ENCODE measurements at regions not wholly inside any gene's neighbourhood (a gene's known extent, or its start where the extent isn't known, plus 50 kb on each side); places are given as distances from the start of the nearest gene placed in this dataset.

DNA sequence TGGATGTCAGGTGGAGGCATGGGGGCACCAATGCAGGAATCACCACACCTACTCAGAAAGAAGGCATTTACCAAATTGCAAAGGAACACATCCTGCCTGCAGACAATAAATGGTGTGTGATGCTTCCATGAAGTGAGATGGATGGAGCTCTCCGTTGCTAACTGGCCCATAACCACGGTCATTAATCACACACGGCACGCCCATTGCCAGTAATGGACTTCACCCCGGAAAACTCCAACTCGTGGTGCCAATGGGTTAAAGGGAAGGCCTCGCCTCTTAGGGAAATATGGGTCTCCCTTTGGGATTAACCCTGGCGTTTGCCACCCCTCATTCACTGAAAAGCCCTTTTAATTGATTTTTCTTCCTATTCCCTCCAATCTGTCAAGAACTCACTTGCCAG is 443.1 kb upstream of the DAB1 start:
- DNase-seq = no peak
- Histone ChIP-seq H3K4me3 (ENCODE audit: low read depth, low read length) (no peak overlapping the region), H3K36me3 (no peaks in the 10 kb centered on the region), H3K27me3 (no peaks in the 10 kb centered on the region), H3K4me1 (no peaks in the 10 kb centered on the region), H3K9me3 (no peaks in the 10 kb centered on the region)
- TF ChIP-seq, protein P1, sequence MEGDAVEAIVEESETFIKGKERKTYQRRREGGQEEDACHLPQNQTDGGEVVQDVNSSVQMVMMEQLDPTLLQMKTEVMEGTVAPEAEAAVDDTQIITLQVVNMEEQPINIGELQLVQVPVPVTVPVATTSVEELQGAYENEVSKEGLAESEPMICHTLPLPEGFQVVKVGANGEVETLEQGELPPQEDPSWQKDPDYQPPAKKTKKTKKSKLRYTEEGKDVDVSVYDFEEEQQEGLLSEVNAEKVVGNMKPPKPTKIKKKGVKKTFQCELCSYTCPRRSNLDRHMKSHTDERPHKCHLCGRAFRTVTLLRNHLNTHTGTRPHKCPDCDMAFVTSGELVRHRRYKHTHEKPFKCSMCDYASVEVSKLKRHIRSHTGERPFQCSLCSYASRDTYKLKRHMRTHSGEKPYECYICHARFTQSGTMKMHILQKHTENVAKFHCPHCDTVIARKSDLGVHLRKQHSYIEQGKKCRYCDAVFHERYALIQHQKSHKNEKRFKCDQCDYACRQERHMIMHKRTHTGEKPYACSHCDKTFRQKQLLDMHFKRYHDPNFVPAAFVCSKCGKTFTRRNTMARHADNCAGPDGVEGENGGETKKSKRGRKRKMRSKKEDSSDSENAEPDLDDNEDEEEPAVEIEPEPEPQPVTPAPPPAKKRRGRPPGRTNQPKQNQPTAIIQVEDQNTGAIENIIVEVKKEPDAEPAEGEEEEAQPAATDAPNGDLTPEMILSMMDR (IDR thresholded peaks at IDR 0.05; ENCODE audit: low read depth, low read length) = no peak

DNA sequence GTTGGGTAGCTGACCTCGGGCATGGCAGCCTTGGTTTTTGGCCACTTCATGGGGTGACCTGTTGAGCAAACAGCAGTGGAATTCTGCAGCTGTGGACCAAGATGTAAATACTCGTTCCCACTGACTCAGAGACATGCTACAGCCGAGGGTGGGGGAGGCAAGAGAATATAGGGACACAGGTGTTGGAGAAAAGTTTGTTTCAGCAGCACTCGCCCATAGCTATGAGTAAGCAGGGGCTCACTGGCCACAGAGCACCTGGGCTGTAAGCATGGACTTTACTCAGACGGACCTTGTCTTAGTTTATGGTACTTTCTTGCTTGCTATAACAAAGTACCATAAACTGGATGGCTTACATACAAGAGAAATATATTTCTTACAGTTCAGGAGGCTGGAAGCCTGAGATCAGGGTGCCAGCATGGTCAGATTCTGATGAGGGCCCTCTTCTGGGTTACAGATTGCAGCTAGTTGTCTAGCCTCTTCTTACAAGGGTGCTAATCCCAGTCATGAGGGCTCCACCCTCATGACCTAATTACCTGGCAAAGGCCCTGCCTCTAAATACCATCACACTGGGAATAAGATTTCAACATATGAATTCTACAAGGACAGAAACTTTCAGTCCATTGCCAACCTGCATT is 437.2 kb upstream of the DAB1 start:
- H3K4me1 ChIP-seq = no peaks in the 10 kb centered on the region
- TF ChIP-seq, protein P1 (IDR thresholded peaks at IDR 0.05; ENCODE audit: low read depth, low read length) = no peak
- H3K4me3 ChIP-seq (ENCODE audit: low read depth, low read length) = no peak overlapping the region
- H3K36me3 ChIP-seq = no peaks in the 10 kb centered on the region
- H3K9me3 ChIP-seq = no peaks in the 10 kb centered on the region
- no peak for DNase-seq
- H3K27me3 ChIP-seq = no peaks in the 10 kb centered on the region

DNA sequence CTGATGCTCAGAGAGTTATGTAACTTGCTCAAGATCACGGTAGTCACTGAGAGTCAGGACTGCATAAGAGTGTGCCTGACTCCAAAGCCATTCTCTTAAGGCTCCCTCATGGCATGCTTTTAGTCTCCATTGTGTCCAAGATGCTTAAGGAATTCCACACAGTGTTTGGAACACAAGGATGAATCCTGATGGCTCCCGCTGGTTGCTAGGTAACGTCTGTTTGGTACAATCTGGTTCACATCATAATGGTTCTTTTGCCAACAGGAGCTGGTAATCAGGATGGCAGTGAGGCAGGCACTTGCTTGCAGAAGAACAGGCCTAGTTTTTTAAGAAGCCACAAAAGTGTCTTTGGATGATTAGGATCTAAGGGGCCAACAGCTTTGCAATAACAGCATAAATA is 436.5 kb upstream of the DAB1 start:
- no peaks in the 10 kb centered on the region for H3K27me3 ChIP-seq
- TF ChIP-seq, protein P1 (IDR thresholded peaks at IDR 0.05; ENCODE audit: low read depth, low read length) = no peak
- no peaks in the 10 kb centered on the region for H3K36me3 ChIP-seq
- H3K4me1 ChIP-seq = no peaks in the 10 kb centered on the region
- no peak for DNase-seq
- no peak overlapping the region for H3K4me3 ChIP-seq (ENCODE audit: low read depth, low read length)
- no peaks in the 10 kb centered on the region for H3K9me3 ChIP-seq

DNA sequence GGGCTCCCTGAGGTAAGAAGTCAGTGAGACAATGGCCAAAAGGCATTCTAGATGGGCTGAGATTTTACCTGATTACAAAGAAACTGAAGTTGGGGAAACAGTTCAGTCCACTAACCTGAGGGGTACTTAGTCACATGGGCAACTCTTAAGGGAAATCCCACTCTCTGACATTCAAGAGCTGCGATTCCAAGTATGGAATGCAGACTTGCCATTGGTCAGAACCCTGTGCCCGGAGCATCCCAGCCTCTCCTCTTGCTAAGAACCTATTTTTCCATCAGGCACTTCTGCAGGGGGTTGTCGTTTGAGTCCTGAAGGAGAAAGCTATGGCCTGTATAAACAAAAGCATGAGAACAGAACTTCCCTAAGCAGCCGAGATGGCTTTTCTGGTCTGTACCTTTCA is 434.9 kb upstream of the DAB1 start:
- no peak for DNase-seq
- TF ChIP-seq, protein P1 (IDR thresholded peaks at IDR 0.05; ENCODE audit: low read depth, low read length) = no peak
- no peaks in the 10 kb centered on the region for H3K36me3 ChIP-seq
- no peaks in the 10 kb centered on the region for H3K4me1 ChIP-seq
- H3K27me3 ChIP-seq = no peaks in the 10 kb centered on the region
- no peak overlapping the region for H3K4me3 ChIP-seq (ENCODE audit: low read depth, low read length)
- H3K9me3 ChIP-seq = no peaks in the 10 kb centered on the region

DNA sequence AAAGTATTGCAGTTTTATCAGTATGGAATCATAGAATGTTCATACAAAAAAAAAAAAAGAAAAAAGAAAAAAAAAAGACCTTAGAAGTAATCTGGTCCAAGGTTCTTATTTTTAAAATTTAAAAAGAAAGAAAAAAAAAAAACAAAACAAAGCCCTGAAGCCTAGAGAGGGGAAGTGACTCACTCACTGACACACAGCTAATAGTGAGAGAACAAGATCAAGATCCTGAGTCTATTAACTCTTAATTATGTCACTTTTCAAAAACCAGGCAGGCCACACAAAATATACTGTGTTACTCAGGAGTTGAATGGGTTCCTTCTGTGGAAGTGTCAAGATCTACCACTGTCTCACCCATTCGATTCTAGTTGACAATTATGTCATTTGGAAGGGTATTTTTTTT is 433.9 kb upstream of the DAB1 start:
- no peak for DNase-seq
- Histone ChIP-seq H3K9me3 (no peaks in the 10 kb centered on the region), H3K4me1 (no peaks in the 10 kb centered on the region), H3K4me3 (ENCODE audit: low read depth, low read length) (no peak overlapping the region), H3K27me3 (no peaks in the 10 kb centered on the region), H3K36me3 (no peaks in the 10 kb centered on the region)
- TF ChIP-seq, protein P1 (IDR thresholded peaks at IDR 0.05; ENCODE audit: low read depth, low read length) = no peak

DNA sequence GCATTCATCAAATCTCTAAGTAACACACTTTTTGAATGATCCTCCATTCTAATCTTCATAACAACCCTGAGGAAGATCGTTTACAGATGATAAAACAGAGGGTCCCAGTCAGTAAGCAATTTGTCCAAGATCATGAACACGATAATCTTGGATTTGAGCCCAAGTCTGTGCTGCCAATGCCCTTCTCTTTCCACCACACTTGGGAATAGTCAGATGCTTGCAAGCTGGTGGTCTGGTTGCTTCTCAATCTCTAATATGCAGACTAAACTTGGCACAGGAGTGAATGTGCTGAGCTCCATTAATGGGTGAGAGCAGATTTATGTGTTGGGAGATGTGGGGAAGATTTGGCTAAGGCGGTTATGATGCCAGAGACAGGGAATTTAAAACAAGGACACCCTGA is 430.6 kb upstream of the DAB1 start:
- no peaks in the 10 kb centered on the region for H3K4me1 ChIP-seq
- TF ChIP-seq, protein P1 (IDR thresholded peaks at IDR 0.05; ENCODE audit: low read depth, low read length) = no peak
- H3K4me3 ChIP-seq (ENCODE audit: low read depth, low read length) = no peak overlapping the region
- no peaks in the 10 kb centered on the region for H3K36me3 ChIP-seq
- DNase-seq = no peak
- no peaks in the 10 kb centered on the region for H3K9me3 ChIP-seq
- no peaks in the 10 kb centered on the region for H3K27me3 ChIP-seq
